Tibial nerve (tissue), 4 donors: ENCODE measurements at regions not wholly inside any gene's neighbourhood (a gene's known extent, or its start where the extent isn't known, plus 50 kb on each side); places are given as distances from the start of the nearest gene placed in this dataset.
"Not testable (repeated sequence)": the region's sequence is repeated elsewhere in the genome, so short reads cannot be mapped to it uniquely, and the experiment has no call there.

Experiments
- EP300 ChIP-seq, 2 donors: sonication (generic); formaldehyde crosslinking; IDR thresholded peaks; one replicate each; pipeline ENCODE4 v1.6.1; 2017; ENCODE audit warnings: antibody characterized with exemption in 2 of 2, mild to moderate bottlenecking in 1 of 2
- POLR2A ChIP-seq, 2 donors: fragments of 450-650 bp; IDR thresholded peaks; one replicate each; pipeline ENCODE4 v1.6.1; 2017; ENCODE audit warnings: antibody characterized with exemption in 2 of 2, mild to moderate bottlenecking in 2 of 2, moderate library complexity in 2 of 2
- TF ChIP-seq, protein P1 (sequence below), 5 experiments: fragments of 200-600 bp in 3 of 5; fragments of 450-650 bp in 2 of 5; sonication (generic) in 3 of 5; IDR thresholded peaks; one replicate each; pipeline ENCODE4 v1.5.1; 2016 to 2019; ENCODE audit warnings: antibody characterized with exemption in 5 of 5, mild to moderate bottlenecking in 3 of 5, moderate library complexity in 2 of 5

DNA sequence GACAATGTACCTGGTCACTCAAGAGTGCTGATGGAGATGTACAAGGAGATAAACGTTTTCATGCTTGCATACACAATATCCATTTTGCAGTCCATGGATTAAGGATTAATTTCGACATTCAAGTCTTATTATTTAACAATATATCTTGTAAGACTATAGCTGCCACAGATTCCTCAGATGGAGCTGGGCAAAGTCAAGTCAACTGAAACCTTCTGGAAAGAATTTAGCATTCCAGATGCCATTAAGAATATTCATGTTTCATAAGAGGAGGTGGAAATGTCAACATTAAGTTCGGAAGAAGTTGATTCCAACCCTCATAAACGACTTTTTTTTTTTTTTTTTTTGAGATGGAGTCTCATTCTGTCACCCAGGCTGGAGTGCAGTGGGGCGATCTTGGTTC is 126.0 kb downstream of the SHANK2 start:
- TF ChIP-seq POLR2A, EP300 (IDR thresholded peaks at IDR 0.05): not testable (repeated sequence)
- TF ChIP-seq, protein P1, sequence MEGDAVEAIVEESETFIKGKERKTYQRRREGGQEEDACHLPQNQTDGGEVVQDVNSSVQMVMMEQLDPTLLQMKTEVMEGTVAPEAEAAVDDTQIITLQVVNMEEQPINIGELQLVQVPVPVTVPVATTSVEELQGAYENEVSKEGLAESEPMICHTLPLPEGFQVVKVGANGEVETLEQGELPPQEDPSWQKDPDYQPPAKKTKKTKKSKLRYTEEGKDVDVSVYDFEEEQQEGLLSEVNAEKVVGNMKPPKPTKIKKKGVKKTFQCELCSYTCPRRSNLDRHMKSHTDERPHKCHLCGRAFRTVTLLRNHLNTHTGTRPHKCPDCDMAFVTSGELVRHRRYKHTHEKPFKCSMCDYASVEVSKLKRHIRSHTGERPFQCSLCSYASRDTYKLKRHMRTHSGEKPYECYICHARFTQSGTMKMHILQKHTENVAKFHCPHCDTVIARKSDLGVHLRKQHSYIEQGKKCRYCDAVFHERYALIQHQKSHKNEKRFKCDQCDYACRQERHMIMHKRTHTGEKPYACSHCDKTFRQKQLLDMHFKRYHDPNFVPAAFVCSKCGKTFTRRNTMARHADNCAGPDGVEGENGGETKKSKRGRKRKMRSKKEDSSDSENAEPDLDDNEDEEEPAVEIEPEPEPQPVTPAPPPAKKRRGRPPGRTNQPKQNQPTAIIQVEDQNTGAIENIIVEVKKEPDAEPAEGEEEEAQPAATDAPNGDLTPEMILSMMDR (IDR thresholded peaks at IDR 0.05) = not testable (repeated sequence)
